ENCODE measurements at regions not wholly inside any gene's neighbourhood (a gene's known extent, or its start where the extent isn't known, plus 50 kb on each side); places are given as distances from the start of the nearest gene placed in this dataset.

DNA sequence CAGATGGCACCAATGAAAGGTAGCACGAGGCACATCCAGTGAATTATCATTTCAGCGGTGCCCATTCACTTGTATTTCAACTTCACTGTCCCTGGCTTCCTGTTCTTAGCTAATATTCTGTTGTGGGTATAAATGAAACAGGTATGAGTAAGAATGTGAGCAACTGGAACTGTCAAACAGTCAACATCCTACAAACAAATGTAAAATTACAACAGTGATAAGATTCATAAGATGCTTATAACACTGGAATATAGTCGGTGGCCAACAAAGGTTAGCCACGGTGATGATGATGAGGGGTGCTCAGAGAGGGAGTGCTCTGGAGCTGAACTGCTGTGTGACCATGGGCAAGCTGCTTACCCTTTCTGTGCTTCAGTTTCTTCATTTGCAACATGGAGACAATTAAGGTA, 74.9 kb upstream of the TOX2 start:
- TF ChIP-seq POLR2A (IDR thresholded peaks at IDR 0.05) (no peak), POLR2AphosphoS5 (IDR thresholded peaks at IDR 0.05) (no peak), EP300 (IDR thresholded peaks at IDR 0.05) (no peak)
- TF ChIP-seq, protein P1, sequence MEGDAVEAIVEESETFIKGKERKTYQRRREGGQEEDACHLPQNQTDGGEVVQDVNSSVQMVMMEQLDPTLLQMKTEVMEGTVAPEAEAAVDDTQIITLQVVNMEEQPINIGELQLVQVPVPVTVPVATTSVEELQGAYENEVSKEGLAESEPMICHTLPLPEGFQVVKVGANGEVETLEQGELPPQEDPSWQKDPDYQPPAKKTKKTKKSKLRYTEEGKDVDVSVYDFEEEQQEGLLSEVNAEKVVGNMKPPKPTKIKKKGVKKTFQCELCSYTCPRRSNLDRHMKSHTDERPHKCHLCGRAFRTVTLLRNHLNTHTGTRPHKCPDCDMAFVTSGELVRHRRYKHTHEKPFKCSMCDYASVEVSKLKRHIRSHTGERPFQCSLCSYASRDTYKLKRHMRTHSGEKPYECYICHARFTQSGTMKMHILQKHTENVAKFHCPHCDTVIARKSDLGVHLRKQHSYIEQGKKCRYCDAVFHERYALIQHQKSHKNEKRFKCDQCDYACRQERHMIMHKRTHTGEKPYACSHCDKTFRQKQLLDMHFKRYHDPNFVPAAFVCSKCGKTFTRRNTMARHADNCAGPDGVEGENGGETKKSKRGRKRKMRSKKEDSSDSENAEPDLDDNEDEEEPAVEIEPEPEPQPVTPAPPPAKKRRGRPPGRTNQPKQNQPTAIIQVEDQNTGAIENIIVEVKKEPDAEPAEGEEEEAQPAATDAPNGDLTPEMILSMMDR (IDR thresholded peaks at IDR 0.05) = no peak

Data from upper lobe of left lung (tissue), 4 donors.